ENCODE measurements at regions not wholly inside any gene's neighbourhood (a gene's known extent, or its start where the extent isn't known, plus 50 kb on each side); places are given as distances from the start of the nearest gene placed in this dataset.
"Not testable (repeated sequence)": the region's sequence is repeated elsewhere in the genome, so short reads cannot be mapped to it uniquely, and the experiment has no call there.

GRCh38 chr2:16250466-16250865 is 310.1 kb downstream of the MYCN start:
- DNase-seq, result no peak

DNA sequence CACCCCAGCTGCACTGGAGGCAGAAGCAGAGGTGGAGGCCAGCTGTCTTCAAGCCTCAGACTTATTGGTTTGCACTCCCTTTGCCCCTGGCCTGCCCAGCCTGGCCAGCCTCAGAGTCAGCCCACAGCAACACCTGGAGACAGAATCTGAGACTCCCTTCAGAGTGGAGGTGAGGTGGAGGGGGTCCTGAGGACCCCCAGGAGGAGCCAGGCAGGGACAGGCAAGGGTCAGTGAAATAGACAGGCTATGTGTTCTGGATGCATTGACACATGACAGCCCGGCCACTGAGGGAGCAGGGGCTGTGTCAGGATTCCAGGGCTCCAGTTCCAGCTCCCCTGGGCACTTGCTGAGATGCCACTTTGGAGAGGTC is 309.7 kb downstream of the MYCN start:
- no peak for DNase-seq

- DNase-seq, result no peak
Observed at GRCh38 chr2:16249246-16250055, 309.1 kb downstream of the MYCN start.

DNA sequence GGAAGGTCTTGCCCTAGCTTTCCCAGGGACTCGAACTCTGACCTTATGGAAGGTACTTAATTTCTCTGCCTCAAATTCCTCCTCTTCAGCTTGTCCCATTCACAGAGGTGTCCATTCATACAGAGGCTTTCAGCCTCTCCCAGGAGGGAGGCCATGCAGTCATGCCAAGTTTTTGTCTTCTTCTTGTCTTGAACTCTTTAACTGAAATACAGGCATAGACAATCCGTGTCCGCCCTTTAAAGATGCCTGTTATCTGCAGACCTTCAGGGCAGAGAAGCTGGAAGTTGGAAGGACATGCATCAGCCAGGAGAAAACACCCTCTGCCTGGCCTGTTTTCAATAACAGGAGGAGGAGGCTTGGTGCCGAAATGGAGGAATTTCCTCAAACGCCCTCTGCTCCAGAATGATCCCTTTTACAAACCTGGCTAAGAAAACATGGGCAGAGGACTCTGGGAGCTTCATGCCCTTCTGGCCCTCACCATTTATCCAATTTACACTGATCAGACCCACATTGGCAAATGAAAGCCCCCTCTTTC is 308.3 kb downstream of the MYCN start:
- no peak for DNase-seq

DNA sequence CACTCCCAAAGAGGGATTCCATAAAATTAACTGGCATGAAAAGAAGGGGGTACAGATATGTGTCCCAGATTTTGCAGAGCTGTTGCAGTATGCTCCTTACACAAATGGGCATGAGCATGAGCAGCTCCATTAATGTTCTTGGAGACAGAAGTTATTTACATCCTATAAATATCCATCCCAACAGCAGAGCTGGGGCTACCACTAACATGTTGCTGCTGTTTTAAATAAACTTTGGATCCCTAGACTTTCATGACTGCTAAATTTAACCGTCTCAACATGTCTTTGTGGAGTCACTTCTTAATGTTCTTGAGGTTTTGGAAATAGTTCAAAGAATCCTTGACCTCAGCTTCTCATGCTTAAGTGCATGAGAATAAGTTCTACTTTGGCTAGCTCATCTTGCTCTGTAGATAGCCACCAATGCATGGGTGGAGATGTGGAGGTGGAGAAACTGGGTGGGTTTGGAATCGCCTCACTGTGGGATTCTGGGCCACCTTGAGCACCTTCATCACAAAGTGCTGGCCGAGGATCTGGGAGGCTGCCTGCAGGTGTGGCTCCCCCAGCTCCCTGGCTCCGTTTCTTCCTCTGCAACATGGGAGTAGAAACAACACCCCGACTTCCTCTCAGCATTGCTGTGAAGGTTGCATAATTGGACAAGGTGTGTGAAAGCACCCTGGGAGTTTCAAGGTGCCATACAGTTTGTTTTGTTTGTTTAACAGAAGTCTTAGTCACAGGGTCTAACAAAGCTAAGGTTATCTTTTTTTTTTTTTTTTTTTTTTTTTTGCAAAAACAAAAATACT is 307.2 kb downstream of the MYCN start:
- no peak for DNase-seq

GRCh38 chr2:16246911-16247310 is 306.6 kb downstream of the MYCN start:
- DNase-seq, result no peak

DNA sequence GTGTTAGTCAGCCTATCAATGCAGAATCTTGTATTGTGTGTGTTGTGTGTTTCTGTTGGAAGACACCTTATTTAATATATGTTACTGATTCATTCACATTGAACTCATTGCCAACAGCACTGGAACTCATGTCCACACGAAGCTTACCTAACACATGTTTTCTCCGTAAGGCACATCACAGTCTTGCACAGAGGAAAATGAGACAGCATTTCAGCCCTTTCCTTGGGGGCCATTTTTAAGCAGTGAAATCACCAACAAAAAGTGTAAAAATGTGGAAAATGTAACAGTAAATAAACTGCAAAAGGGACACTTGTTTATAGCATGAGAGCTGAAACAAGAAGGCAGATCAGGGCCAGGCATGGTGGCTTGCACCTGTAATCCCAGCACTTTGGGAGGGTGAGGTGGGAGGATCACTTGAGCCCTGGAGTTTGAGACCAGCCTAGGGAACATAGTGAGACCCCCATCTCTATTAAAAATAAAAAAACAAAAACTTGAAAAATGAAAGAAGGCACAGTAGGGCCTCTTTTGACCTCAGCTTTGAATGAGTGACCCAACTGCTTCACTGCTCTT is 306.0 kb downstream of the MYCN start:
- no peak for DNase-seq

GRCh38 chr2:16245481-16246054 is 305.2 kb downstream of the MYCN start:
- no peak for DNase-seq

DNA sequence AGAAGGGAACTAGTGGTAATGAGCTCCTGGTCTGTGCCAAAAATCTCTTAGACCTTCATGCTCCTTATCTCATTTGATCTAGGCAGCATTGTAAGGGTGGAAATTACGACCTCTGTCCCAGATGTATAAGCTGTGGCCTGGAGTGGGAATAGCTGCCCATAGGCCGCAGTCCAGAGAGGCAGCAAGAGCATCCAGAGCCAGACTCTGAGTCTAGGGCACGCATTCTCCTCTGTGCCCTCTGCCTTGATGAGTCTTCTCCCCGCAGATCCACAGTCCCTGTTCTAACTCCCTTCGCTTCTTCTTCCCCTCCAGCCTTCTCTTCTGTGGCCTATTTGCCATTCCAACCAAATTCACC is 304.6 kb downstream of the MYCN start:
- DNase-seq, result no peak

- DNase-seq, result no peak
Observed at GRCh38 chr2:16244153-16244965, 304.0 kb downstream of the MYCN start.

DNA sequence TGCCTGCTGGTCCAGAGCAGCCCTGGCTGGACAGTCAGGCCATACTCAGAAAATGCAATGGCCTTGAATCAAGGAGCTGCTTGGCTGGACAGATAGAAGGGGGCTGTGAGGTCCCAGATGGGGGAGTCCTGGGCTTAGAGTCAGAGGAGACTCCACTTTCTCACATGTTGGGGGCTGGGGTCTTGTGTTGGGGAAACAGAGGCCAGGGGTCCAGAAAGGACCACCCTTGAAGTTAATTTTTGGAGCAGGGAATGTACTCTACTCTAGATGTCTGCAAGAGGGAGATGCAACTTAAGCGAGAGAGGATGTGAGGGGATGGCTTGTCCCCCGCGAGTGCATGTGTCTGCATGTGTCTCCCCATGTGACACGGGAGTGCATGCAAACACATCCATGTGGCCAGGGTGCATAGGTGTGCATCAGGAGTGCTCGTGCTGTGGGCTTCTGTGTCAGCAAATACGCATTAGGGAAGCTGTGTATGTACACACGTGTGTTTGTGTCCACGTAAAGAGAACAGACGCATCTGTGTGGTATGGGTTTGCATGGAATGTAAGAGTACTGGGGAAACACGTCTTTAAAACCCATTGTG is 303.2 kb downstream of the MYCN start:
- no peak for DNase-seq

DNA sequence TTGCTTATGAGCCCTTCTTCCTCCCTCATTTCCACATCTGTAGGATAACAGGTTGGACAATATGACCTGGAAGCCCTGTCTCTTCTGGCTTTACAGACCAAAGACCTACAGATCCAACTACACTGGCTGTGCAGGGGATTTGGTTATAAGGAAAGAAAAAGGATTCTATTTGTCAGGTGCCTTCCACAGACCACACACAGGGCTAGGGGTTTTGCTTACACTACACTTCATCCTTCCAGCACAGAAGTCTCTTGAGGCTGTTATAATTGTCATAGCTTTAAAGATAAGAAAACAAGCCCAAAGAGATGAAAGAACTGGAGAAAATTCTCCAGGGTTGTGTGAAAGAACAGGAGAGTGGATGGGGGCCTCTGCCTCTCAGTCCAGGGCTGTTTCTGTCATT is 302.6 kb downstream of the MYCN start:
- no peak for DNase-seq

- DNase-seq, result no peak
Observed at GRCh38 chr2:16241166-16242160, 301.1 kb downstream of the MYCN start.

GRCh38 chr2:16240402-16240801 is 300.1 kb downstream of the MYCN start:
- no peak for DNase-seq

GRCh38 chr2:16239296-16239850 is 299.0 kb downstream of the MYCN start:
- DNase-seq, result no peak

DNA sequence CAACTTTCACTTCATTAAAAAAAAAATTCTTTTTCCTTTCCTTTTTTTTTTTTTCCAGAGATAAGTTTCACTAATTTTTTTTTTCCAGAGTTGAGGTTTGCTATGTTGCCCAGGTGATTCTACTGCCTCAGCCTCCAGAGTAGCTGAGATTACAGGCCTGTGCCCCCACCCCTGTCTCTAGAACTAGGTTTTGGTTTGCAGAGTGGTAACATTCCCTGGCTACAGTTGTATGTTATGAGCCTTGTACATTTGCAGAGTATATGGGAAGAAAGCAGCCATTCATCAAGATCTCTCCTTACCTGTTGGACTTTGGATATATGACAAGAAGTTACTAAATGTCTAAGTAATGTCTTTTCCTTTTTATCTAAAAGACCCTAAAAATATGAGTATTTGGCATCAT is 298.4 kb downstream of the MYCN start:
- DNase-seq, result no peak

- no peak for DNase-seq
Observed at GRCh38 chr2:16238001-16238761, 297.8 kb downstream of the MYCN start.

DNA sequence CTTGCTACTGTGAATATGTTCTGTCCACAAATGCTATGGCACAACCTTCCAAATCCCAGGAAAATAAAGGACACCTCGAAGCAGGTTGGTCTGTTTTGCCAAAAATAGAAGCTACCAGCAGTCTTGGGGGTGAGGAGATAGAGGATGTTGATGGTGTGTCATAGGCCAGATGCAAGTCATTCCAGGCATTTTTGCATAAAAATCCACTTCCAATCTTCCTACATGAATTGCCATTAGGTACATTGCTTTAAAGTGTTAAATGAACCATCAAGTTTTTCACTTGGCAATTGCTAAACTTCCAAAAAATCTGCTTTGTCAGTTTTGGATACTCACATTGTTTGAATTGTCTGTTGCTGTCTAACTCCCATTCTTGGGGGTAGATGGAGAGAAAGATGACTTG is 295.4 kb downstream of the MYCN start:
- no peak for DNase-seq

- not testable (repeated sequence) for DNase-seq
Observed at GRCh38 chr2:16235291-16235690, 294.9 kb downstream of the MYCN start.

DNA sequence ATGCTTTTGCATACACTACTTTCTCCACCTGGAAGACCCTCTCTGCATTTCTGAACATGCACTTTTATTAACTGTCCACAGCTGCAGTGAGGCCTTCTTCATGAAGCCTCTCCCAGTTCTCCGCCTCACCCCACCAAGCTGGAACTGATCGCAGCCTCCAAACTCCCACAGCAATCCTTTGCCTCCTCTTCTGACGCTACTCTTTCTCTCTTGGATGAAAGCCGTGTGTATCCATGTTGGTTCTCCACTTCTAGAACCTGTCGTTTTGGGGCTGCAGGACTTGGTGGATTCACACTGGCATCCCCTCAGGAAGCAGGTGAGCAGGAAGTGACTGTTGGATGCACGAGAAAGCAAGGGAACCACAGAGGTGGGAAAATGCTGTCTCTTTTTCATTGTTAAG is 288.6 kb downstream of the MYCN start:
- DNase-seq, result no peak

All from cerebellar nuclear complex (tissue), 1 donor.